Right lobe of liver (tissue), 6 donors: ENCODE measurements at regions not wholly inside any gene's neighbourhood (a gene's known extent, or its start where the extent isn't known, plus 50 kb on each side); places are given as distances from the start of the nearest gene placed in this dataset.

Source experiments
- ATAC-seq, 4 donors: fragments of 200-7000 bp; cut with Tn5 transposase; one replicate each; pipeline ENCODE4 v1.9.1; 2020; ENCODE audit warnings: mild to moderate bottlenecking in 4 of 4, moderate library complexity in 4 of 4
- DNase-seq, 3 donors: peaks; one replicate each; pipeline ENCODE4 v3.0.0-alpha.2; 2020
- H3K27ac ChIP-seq, 3 donors: fragments of 200-600 bp; one replicate each; pipeline ENCODE4 v1.8.0; 2022
- H3K27me3 ChIP-seq, 2 donors: fragments of 200-600 bp; one replicate each; pipeline ENCODE4 v1.8.0; 2022
- H3K36me3 ChIP-seq, 4 donors: fragments of 200-600 bp; sonication (generic) in 1 of 4; one replicate each; pipeline versions ENCODE4 v1.5.1 to v1.8.0; 2017 to 2022; ENCODE audit warnings: control low read depth in 1 of 4
- H3K4me1 ChIP-seq, 4 donors: fragments of 200-600 bp; sonication (generic) in 1 of 4; one replicate each; pipeline versions ENCODE4 v1.5.1 to v1.8.0; 2017 to 2022; ENCODE audit warnings: control low read depth in 1 of 4
- H3K4me3 ChIP-seq, 3 donors: fragments of 200-600 bp; one replicate each; pipeline ENCODE4 v1.8.0; 2022
- H3K9me3 ChIP-seq, 4 donors: fragments of 200-600 bp; sonication (generic) in 1 of 4; one replicate each; pipeline versions ENCODE4 v1.5.1 to v1.8.0; 2017 to 2022; ENCODE audit warnings: control low read depth in 1 of 4
- POLR2A ChIP-seq: fragments of 450-650 bp; IDR thresholded peaks from one replicate; pipeline ENCODE4 v1.6.1; 2017; ENCODE audit warnings: antibody characterized with exemption, mild to moderate bottlenecking
- WGBS: methylation state at CpG from one replicate; pipeline ENCODE4 v1.1.6; 2018; ENCODE audit warnings: low coverage, low lambda C conversion rate; ENCODE audit not compliant: insufficient coverage; ENCODE audit errors: missing lambda C conversion rate; 5-methylcytosine and 5-hydroxymethylcytosine counted together
- intact Hi-C, 2 donors: fragments of 100-400 bp; cut with DNase I; formaldehyde crosslinking; loops; one replicate each; pipeline versions ENCODE4 v1.11.2 to v1.14.1; 2022
- TF ChIP-seq, protein P1 (sequence below), 4 donors: fragments of 200-600 bp in 3 of 4; fragments of 450-650 bp in 1 of 4; IDR thresholded peaks; one replicate each; pipeline versions ENCODE4 v1.5.1 to v1.8.0; 2016 to 2022; ENCODE audit warnings: antibody characterized with exemption in 4 of 4, mild to moderate bottlenecking in 2 of 4
- donor health status: DM: no; HTN: yes; CAD: no.
- donor health status: DM: no; HTN: no; CAD: no.
- donor health status: DM: no; HTN: no; CAD: no.
- donor health status: DM: no; HTN: yes; CAD: no.
- donor health status: DM: no; HTN: yes; CAD: no.

DNA sequence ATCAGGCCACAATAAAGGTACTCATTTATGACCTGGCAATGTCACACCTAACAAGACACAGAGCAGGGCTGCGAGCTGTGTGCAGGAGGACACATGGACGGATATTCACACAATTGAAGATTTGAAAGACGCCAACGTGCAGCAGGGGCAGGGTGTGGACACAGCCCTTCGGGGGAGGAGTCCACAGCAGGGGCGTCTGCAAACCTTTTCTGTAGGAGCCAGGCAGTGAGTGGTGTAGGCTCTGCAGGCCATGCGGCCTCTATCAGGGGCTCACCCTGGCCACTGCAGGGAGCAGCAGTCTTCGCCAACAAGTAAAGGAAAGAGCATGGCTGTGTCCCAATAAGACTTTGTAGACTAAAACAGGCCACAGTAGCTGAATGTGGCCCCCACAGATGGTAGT is 125.7 kb upstream of the SNTG2 start:
- intact Hi-C loops: no loop called here
- WGBS: 66% methylated on average over 5 of the region's 8 CpGs
- TF ChIP-seq, protein P1, sequence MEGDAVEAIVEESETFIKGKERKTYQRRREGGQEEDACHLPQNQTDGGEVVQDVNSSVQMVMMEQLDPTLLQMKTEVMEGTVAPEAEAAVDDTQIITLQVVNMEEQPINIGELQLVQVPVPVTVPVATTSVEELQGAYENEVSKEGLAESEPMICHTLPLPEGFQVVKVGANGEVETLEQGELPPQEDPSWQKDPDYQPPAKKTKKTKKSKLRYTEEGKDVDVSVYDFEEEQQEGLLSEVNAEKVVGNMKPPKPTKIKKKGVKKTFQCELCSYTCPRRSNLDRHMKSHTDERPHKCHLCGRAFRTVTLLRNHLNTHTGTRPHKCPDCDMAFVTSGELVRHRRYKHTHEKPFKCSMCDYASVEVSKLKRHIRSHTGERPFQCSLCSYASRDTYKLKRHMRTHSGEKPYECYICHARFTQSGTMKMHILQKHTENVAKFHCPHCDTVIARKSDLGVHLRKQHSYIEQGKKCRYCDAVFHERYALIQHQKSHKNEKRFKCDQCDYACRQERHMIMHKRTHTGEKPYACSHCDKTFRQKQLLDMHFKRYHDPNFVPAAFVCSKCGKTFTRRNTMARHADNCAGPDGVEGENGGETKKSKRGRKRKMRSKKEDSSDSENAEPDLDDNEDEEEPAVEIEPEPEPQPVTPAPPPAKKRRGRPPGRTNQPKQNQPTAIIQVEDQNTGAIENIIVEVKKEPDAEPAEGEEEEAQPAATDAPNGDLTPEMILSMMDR (IDR thresholded peaks at IDR 0.05): no peak
- no peak for TF ChIP-seq POLR2A
- DNase-seq (no peak), ATAC-seq (no peak)
- Histone ChIP-seq H3K4me1 (no peaks in the 10 kb centered on the region), H3K27ac (no peak overlapping the region), H3K4me3 (no peak overlapping the region), H3K27me3 (no peaks in the 10 kb centered on the region), H3K9me3 (no peaks in the 10 kb centered on the region), H3K36me3 (no peaks in the 10 kb centered on the region)

DNA sequence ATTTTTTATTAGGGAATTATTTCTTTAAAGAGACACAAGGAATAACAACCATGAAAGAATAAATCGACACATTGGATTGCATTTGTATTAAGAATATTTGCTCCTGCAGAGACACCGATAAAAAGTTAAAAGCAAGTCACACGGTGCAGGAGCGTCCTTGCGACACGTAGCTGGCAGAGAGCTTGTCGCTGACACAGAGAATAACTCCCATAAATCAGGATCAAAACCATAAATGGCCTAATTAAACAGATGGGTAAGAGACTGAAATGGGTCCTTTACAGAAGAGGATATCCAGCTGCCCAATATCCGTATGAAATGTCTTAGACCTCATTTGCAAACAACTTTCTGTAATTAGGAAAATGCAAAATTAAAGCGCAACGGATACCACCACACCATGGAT is 126.1 kb upstream of the SNTG2 start:
- no peaks in the 10 kb centered on the region for H3K9me3 ChIP-seq
- TF ChIP-seq, protein P1 (IDR thresholded peaks at IDR 0.05): no peak
- no peak for TF ChIP-seq POLR2A
- 77% methylated on average over 10 of the region's 10 CpGs for WGBS
- no peaks in the 10 kb centered on the region for H3K4me1 ChIP-seq
- intact Hi-C loops: no loop called here
- no peaks in the 10 kb centered on the region for H3K36me3 ChIP-seq
- DNase-seq (no peak), ATAC-seq (no peak)
- no peak overlapping the region for H3K4me3 ChIP-seq
- H3K27ac ChIP-seq: no peak overlapping the region
- H3K27me3 ChIP-seq: no peaks in the 10 kb centered on the region

DNA sequence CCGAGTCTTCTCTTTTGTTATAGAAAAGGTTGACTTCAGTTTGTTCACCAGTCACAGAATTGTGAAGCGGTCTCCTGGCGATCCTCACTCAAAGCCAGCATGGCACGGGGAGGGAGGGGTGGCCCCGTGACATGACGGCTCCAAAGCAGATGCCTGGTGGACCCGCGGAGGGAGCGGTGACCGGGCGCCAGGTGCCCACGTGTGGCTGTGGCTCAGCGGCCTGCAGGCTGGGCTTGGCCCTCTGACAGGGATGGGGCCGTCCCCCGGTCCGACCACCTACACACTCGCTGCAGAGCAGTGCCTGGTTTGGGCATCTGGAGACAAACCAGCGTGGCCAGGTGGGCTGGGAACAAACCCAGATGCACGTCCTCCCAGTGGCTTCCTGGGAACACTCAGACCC is 129.1 kb upstream of the SNTG2 start:
- no peaks in the 10 kb centered on the region for H3K36me3 ChIP-seq
- H3K9me3 ChIP-seq: no peaks in the 10 kb centered on the region
- H3K4me3 ChIP-seq: no peak overlapping the region
- 80% methylated on average over 1 of the region's 19 CpGs for WGBS
- H3K27ac ChIP-seq: no peak overlapping the region
- no peaks in the 10 kb centered on the region for H3K27me3 ChIP-seq
- DNase-seq: no peak
- intact Hi-C loops: no loop called here
- ATAC-seq: no peak
- no peak for TF ChIP-seq POLR2A
- TF ChIP-seq, protein P1 (IDR thresholded peaks at IDR 0.05): no peak
- H3K4me1 ChIP-seq: no peaks in the 10 kb centered on the region

DNA sequence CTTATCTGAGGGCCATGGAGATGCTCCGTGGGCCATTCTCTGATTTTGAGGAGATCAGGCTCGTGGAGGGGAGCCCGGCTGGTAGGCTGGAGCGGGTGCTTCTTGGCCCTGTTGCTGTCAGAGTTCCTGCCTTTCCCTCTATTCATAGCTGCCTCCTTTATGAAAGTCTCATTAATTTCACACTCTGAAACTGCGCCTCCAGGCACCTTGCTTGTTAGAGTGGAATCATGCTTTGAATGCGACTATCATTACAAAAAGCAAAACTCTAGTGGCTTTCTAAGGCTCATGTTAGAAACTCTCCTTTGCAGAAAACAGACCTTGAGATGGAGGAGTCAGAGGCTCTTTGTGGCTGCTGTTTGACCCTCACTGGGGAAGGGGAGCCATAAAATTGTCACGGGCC is 131.0 kb upstream of the SNTG2 start:
- intact Hi-C loops: no loop called here
- Histone ChIP-seq H3K36me3 (no peaks in the 10 kb centered on the region), H3K9me3 (no peaks in the 10 kb centered on the region), H3K4me1 (no peaks in the 10 kb centered on the region), H3K4me3 (no peak overlapping the region), H3K27me3 (no peaks in the 10 kb centered on the region), H3K27ac (no peak overlapping the region)
- WGBS: 68% methylated on average over 2 of the region's 7 CpGs
- no peak for ATAC-seq
- TF ChIP-seq, protein P1 (IDR thresholded peaks at IDR 0.05): no peak
- no peak for TF ChIP-seq POLR2A
- DNase-seq: no peak

DNA sequence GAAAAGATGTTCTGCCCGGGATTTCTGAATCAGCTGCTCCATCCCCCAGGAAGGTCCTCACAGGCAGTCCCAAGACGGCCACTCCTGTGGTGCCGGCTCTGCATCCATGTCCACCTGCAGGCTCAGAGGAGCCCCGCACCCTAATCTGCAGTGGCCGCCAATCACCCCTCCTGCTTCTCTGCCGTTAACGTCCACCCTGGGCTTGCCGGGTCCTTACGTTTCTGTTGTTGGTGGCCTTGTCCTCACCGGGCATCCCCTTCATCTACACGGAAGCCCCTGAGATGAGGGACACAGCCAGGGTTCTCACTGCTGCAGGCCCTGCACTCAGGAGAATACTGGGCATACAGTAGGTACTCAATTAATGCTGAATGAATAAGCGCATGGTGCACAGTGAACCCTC is 131.5 kb upstream of the SNTG2 start:
- H3K9me3 ChIP-seq: no peaks in the 10 kb centered on the region
- TF ChIP-seq, protein P1 (IDR thresholded peaks at IDR 0.05): no peak
- TF ChIP-seq POLR2A: no peak
- H3K4me3 ChIP-seq: no peak overlapping the region
- H3K4me1 ChIP-seq: no peaks in the 10 kb centered on the region
- H3K27ac ChIP-seq: no peak overlapping the region
- WGBS: 81% methylated on average over 8 of the region's 12 CpGs
- DNase-seq (no peak), ATAC-seq (no peak)
- intact Hi-C loops: no loop called here
- H3K27me3 ChIP-seq: no peaks in the 10 kb centered on the region
- H3K36me3 ChIP-seq: no peaks in the 10 kb centered on the region
